HL-60 (cell line): ENCODE measurements at regions not wholly inside any gene's neighbourhood (a gene's known extent, or its start where the extent isn't known, plus 50 kb on each side); places are given as distances from the start of the nearest gene placed in this dataset.

ENCODE experiments used
- TF ChIP-seq, protein P1 (sequence below): IDR thresholded peaks from 2 replicates; pipeline ENCODE4 v1.6.1; 2012; ENCODE audit warnings: low read depth; ENCODE audit not compliant: insufficient replicate concordance
- TF ChIP-seq, protein P2 (sequence below): IDR thresholded peaks from one replicate; pipeline ENCODE4 v1.5.1; 2011; ENCODE audit warnings: low read length, control low read depth, inconsistent platforms; ENCODE audit not compliant: insufficient read depth

DNA sequence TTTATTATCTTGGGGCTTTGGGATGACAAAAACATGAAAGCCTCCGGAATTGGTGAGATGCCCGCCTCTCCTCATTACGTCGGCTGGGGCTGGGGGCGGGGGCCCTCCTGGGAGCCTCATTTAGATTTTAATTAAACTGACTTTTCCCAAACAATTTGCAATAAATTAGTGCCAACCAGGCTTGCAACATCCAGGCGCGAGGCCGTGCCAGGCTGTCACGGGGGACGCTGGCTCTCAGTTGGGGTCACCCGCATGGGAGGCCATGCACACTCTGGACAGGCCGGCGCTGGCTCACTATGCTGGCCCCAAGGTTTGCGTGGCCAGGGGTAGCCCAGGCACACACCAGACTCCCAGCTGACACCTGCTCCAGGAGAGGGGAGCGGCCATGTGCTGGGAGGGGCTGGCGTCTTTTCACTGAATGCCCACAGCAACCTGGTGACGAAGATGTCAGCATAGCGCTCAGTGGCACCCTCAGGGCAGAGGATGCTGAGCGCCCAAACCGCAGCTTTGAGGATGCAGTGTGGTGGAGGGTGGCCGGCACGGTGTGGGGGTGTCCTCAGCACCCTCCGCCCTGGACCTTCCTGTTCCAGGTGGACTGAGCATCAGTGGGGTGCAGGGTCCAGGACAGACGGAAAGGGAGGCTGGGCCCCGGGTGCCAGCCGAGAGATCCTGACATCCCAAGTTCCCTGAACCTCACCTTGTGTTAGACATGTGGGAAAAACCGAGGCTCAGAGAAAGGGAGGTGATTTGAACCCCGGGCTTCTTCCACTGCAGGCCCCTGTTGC is 190.8 kb upstream of the C14orf180 start:
- TF ChIP-seq, protein P1, sequence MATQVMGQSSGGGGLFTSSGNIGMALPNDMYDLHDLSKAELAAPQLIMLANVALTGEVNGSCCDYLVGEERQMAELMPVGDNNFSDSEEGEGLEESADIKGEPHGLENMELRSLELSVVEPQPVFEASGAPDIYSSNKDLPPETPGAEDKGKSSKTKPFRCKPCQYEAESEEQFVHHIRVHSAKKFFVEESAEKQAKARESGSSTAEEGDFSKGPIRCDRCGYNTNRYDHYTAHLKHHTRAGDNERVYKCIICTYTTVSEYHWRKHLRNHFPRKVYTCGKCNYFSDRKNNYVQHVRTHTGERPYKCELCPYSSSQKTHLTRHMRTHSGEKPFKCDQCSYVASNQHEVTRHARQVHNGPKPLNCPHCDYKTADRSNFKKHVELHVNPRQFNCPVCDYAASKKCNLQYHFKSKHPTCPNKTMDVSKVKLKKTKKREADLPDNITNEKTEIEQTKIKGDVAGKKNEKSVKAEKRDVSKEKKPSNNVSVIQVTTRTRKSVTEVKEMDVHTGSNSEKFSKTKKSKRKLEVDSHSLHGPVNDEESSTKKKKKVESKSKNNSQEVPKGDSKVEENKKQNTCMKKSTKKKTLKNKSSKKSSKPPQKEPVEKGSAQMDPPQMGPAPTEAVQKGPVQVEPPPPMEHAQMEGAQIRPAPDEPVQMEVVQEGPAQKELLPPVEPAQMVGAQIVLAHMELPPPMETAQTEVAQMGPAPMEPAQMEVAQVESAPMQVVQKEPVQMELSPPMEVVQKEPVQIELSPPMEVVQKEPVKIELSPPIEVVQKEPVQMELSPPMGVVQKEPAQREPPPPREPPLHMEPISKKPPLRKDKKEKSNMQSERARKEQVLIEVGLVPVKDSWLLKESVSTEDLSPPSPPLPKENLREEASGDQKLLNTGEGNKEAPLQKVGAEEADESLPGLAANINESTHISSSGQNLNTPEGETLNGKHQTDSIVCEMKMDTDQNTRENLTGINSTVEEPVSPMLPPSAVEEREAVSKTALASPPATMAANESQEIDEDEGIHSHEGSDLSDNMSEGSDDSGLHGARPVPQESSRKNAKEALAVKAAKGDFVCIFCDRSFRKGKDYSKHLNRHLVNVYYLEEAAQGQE, result no peak
- TF ChIP-seq, protein P2, sequence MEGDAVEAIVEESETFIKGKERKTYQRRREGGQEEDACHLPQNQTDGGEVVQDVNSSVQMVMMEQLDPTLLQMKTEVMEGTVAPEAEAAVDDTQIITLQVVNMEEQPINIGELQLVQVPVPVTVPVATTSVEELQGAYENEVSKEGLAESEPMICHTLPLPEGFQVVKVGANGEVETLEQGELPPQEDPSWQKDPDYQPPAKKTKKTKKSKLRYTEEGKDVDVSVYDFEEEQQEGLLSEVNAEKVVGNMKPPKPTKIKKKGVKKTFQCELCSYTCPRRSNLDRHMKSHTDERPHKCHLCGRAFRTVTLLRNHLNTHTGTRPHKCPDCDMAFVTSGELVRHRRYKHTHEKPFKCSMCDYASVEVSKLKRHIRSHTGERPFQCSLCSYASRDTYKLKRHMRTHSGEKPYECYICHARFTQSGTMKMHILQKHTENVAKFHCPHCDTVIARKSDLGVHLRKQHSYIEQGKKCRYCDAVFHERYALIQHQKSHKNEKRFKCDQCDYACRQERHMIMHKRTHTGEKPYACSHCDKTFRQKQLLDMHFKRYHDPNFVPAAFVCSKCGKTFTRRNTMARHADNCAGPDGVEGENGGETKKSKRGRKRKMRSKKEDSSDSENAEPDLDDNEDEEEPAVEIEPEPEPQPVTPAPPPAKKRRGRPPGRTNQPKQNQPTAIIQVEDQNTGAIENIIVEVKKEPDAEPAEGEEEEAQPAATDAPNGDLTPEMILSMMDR, result no peak
